AG04449 (cell line): ENCODE measurements at regions not wholly inside any gene's neighbourhood (a gene's known extent, or its start where the extent isn't known, plus 50 kb on each side); places are given as distances from the start of the nearest gene placed in this dataset.

Source experiments
- CTCF ChIA-PET: fragments of 350-600 bp; formaldehyde crosslinking; extraction: SDS; loops from one replicate; lab custom pipeline; 2021; ENCODE audit warnings: antibody characterized with exemption; lab: Yijun Ruan, JAX
- POLR2A ChIA-PET: fragments of 400-600, 350-600 bp; formaldehyde crosslinking; extraction: SDS; loops from one replicate; lab custom pipeline; 2020; ENCODE audit warnings: antibody characterized with exemption, inconsistent platforms; lab: Yijun Ruan, JAX
- DNase-seq: peaks from one replicate; pipeline ENCODE4 v3.0.0-alpha.2; 2010; ENCODE audit warnings: low read depth, low spot score
- H3K4me3 ChIP-seq: 2 replicates; pipeline ENCODE4 v1.5.1; 2011; ENCODE audit warnings: low read depth, mild to moderate bottlenecking, control low read depth, low read length
- CTCF ChIP-seq: IDR thresholded peaks from one replicate; pipeline ENCODE4 v1.5.1; 2011; ENCODE audit warnings: mild to moderate bottlenecking, moderate library complexity, low read length, control low read depth, inconsistent platforms; ENCODE audit not compliant: insufficient read depth; ENCODE audit errors: missing control alignments

- no peak for TF ChIP-seq CTCF
- POLR2A ChIA-PET, result no interaction called here
- no peak for DNase-seq
- CTCF ChIA-PET, result no interaction called here
- no peak overlapping the region for H3K4me3 ChIP-seq
These were observed 54.7 kb downstream of the GLUD2 start for GRCh38 chrX:121102101-121102500.

- POLR2A ChIA-PET, result no interaction called here
- TF ChIP-seq CTCF, result no peak
- CTCF ChIA-PET, result no interaction called here
- no peak overlapping the region for H3K4me3 ChIP-seq
- no peak for DNase-seq
These were observed 56.0 kb downstream of the GLUD2 start for GRCh38 chrX:121103381-121103780.

GRCh38 chrX:121106484-121107235 is 59.2 kb downstream of the GLUD2 start:
- no peak for DNase-seq
- TF ChIP-seq CTCF, result no peak
- CTCF ChIA-PET, result no interaction called here
- H3K4me3 ChIP-seq, result no peak overlapping the region
- POLR2A ChIA-PET, result no interaction called here

GRCh38 chrX:121109986-121110385 is 62.6 kb downstream of the GLUD2 start:
- TF ChIP-seq CTCF, result no peak
- ChIA-PET POLR2A (no interaction called here), CTCF (no interaction called here)
- H3K4me3 ChIP-seq, result no peak overlapping the region
- DNase-seq, result no peak

- H3K4me3 ChIP-seq, result no peak overlapping the region
- TF ChIP-seq CTCF, result no peak
- POLR2A ChIA-PET, result no interaction called here
- CTCF ChIA-PET, result no interaction called here
- no peak for DNase-seq
These were observed 63.1 kb downstream of the GLUD2 start for GRCh38 chrX:121110536-121110935.

GRCh38 chrX:121114691-121115090 is 67.3 kb downstream of the GLUD2 start:
- ChIA-PET CTCF (no interaction called here), POLR2A (no interaction called here)
- no peak for DNase-seq

More at GRCh38 chrX:121114691-121115090, 67.3 kb downstream of the GLUD2 start:
- no peak overlapping the region for H3K4me3 ChIP-seq
- no peak for TF ChIP-seq CTCF
